Neural cell (in vitro differentiated cells): ENCODE measurements at regions not wholly inside any gene's neighbourhood (a gene's known extent, or its start where the extent isn't known, plus 50 kb on each side); places are given as distances from the start of the nearest gene placed in this dataset.

Experiments used
- H2AFZ ChIP-seq: fragments of 200-600, 300-800 bp; sonication (generic), shearing (Covaris generic); 2 replicates; pipeline ENCODE4 v1.6.0; 2014; ENCODE audit warnings: low read depth, mild to moderate bottlenecking, antibody characterized with exemption, low read length, moderate library complexity
- H3F3A ChIP-seq: fragments of 200-600 bp; shearing (Covaris generic); 2 replicates; pipeline ENCODE4 v1.6.1; 2016; ENCODE audit warnings: mild to moderate bottlenecking, moderate library complexity, mixed read lengths, antibody characterized with exemption, low read length; ENCODE audit not compliant: insufficient read depth, poor library complexity, severe bottlenecking
- H3K27ac ChIP-seq: fragments of 200-600, 300-800 bp; sonication (generic), shearing (Covaris generic); 2 replicates; pipeline ENCODE4 v1.5.1; 2014; ENCODE audit warnings: mild to moderate bottlenecking, low read length, moderate library complexity
- H3K27me3 ChIP-seq: fragments of 300-800, 200-600 bp; sonication (generic), shearing (Covaris generic); 2 replicates; pipeline ENCODE4 v1.6.0; 2014; ENCODE audit warnings: mild to moderate bottlenecking, low read depth, low read length, moderate library complexity; ENCODE audit not compliant: insufficient read depth
- H3K36me3 ChIP-seq: fragments of 300-800, 200-600 bp; sonication (generic), shearing (Covaris generic); 2 replicates; pipeline ENCODE4 v1.5.1; 2014; ENCODE audit warnings: mild to moderate bottlenecking, antibody characterized with exemption, low read length, moderate library complexity; ENCODE audit not compliant: insufficient read depth
- H3K4me2 ChIP-seq: fragments of 300-800, 200-600 bp; sonication (generic), shearing (Covaris generic); 2 replicates; pipeline ENCODE4 v1.6.0; 2014; ENCODE audit warnings: mild to moderate bottlenecking, low read length
- H3K4me3 ChIP-seq: fragments of 300-800, 200-600 bp; sonication (generic), shearing (Covaris generic); 2 replicates; pipeline ENCODE4 v1.5.1; 2014; ENCODE audit warnings: mild to moderate bottlenecking, low read length, moderate library complexity
- H3K79me2 ChIP-seq: fragments of 200-600 bp; shearing (Covaris generic); replicated peaks from 2 replicates; pipeline ENCODE4 v1.6.0; 2014; ENCODE audit warnings: mild to moderate bottlenecking, low read length, moderate library complexity; ENCODE audit not compliant: insufficient read depth
- H3K9ac ChIP-seq: fragments of 300-800, 200-600 bp; sonication (generic), shearing (Covaris generic); 2 replicates; pipeline ENCODE4 v1.6.1; 2016; ENCODE audit warnings: mild to moderate bottlenecking, low read length, mixed read lengths
- H3K9me2 ChIP-seq: fragments of 200-600 bp; shearing (Covaris generic); 2 replicates; pipeline ENCODE4 v1.6.1; 2016; ENCODE audit warnings: mild to moderate bottlenecking, low read length, mixed read lengths; ENCODE audit not compliant: insufficient read depth
- H3K9me3 ChIP-seq: fragments of 200-600, 300-800 bp; sonication (generic), shearing (Covaris generic); 2 replicates; pipeline ENCODE4 v1.6.1; 2016; ENCODE audit warnings: mild to moderate bottlenecking, mixed run types, low read length, moderate library complexity, mixed read lengths
- H4K20me1 ChIP-seq: fragments of 200-600 bp; shearing (Covaris generic); 2 replicates; pipeline ENCODE4 v1.6.1; 2016; ENCODE audit warnings: mild to moderate bottlenecking, mixed run types; ENCODE audit not compliant: insufficient read depth
- CTCF ChIP-seq: fragments of 450-650 bp; IDR thresholded peaks from 2 replicates; pipeline ENCODE4 v1.5.1; 2014; ENCODE audit warnings: antibody characterized with exemption, mild to moderate bottlenecking, moderate library complexity; ENCODE audit not compliant: poor library complexity, severe bottlenecking
- EP300 ChIP-seq: fragments of 450-650 bp; conservative IDR thresholded peaks from 2 replicates; pipeline ENCODE4 v1.6.1; 2014; ENCODE audit warnings: antibody characterized with exemption, mild to moderate bottlenecking, moderate library complexity; ENCODE audit not compliant: poor library complexity, severe bottlenecking
- EZH2 ChIP-seq: fragments of 200-600, 300-800 bp; shearing (Covaris generic), sonication (generic); IDR thresholded peaks from 2 replicates; pipeline ENCODE4 v1.6.1; 2014; ENCODE audit warnings: antibody characterized with exemption, low read length, borderline replicate concordance, mild to moderate bottlenecking; ENCODE audit not compliant: insufficient read depth, poor library complexity, severe bottlenecking
- MXI1 ChIP-seq: fragments of 450-650 bp; conservative IDR thresholded peaks from 2 replicates; pipeline ENCODE4 v1.6.1; 2014; ENCODE audit warnings: antibody characterized with exemption, mild to moderate bottlenecking; ENCODE audit not compliant: poor library complexity, severe bottlenecking
- POLR2AphosphoS5 ChIP-seq: IDR thresholded peaks from 2 replicates; pipeline ENCODE4 v1.6.1; 2012
- RAD21 ChIP-seq: fragments of 450-650 bp; conservative IDR thresholded peaks from 2 replicates; pipeline ENCODE4 v1.6.1; 2014; ENCODE audit warnings: antibody characterized with exemption, mild to moderate bottlenecking, moderate library complexity
- REST ChIP-seq: IDR thresholded peaks from 2 replicates; pipeline ENCODE4 v1.6.1; 2012; ENCODE audit warnings: borderline replicate concordance
- SMC3 ChIP-seq: fragments of 450-650 bp; conservative IDR thresholded peaks from 2 replicates; pipeline ENCODE4 v1.6.1; 2014; ENCODE audit warnings: antibody characterized with exemption, mild to moderate bottlenecking, moderate library complexity; ENCODE audit not compliant: poor library complexity
- TAF1 ChIP-seq: IDR thresholded peaks from 2 replicates; pipeline ENCODE4 v1.6.1; 2012; ENCODE audit warnings: low read depth

GRCh38 chr2:57880967-57881366 lies 165.6 kb upstream of the VRK2 start:
- no peaks in the 10 kb centered on the region for H3F3A ChIP-seq
- H3K4me3 ChIP-seq = peak overlapping the region; percentile 15
- H3K79me2 ChIP-seq = no peaks in the 10 kb centered on the region
- H3K9me3 ChIP-seq = no peaks in the 10 kb centered on the region
- peak; percentile 8 for TF ChIP-seq MXI1
- TF ChIP-seq EP300 = peak; percentile 13
- no peak for TF ChIP-seq POLR2AphosphoS5
- no peaks in the 10 kb centered on the region for H3K27me3 ChIP-seq
- H3K4me2 ChIP-seq = no peak overlapping the region
- H2AFZ ChIP-seq = no peak overlapping the region
- no peak overlapping the region for H3K9ac ChIP-seq
- H3K27ac ChIP-seq = peak overlapping the region; percentile 13
- no peaks in the 10 kb centered on the region for H3K9me2 ChIP-seq
- no peaks in the 10 kb centered on the region for H4K20me1 ChIP-seq
- no peaks in the 10 kb centered on the region for H3K36me3 ChIP-seq

- H3K4me2 ChIP-seq = no peak overlapping the region
- no peaks in the 10 kb centered on the region for H3F3A ChIP-seq
- H3K79me2 ChIP-seq = no peaks in the 10 kb centered on the region
- H3K9me2 ChIP-seq = no peaks in the 10 kb centered on the region
- no peaks in the 10 kb centered on the region for H4K20me1 ChIP-seq
- H3K27ac ChIP-seq = no peak overlapping the region
- no peaks in the 10 kb centered on the region for H3K36me3 ChIP-seq
- H2AFZ ChIP-seq = no peak overlapping the region
- H3K9ac ChIP-seq = no peak overlapping the region
- no peak for TF ChIP-seq TAF1
- TF ChIP-seq EP300 = no peak
- no peak for TF ChIP-seq RAD21
- TF ChIP-seq SMC3 = no peak
- no peak for TF ChIP-seq REST
- TF ChIP-seq MXI1 = no peak
- TF ChIP-seq POLR2AphosphoS5 = no peak
- no peak for TF ChIP-seq CTCF
- TF ChIP-seq EZH2 = no peak
- no peak overlapping the region for H3K4me3 ChIP-seq
- H3K9me3 ChIP-seq = no peaks in the 10 kb centered on the region
- H3K27me3 ChIP-seq = no peaks in the 10 kb centered on the region
These were observed 164.4 kb upstream of the VRK2 start for GRCh38 chr2:57881998-57882888.
